ENCODE measurements at regions not wholly inside any gene's neighbourhood (a gene's known extent, or its start where the extent isn't known, plus 50 kb on each side); places are given as distances from the start of the nearest gene placed in this dataset.

DNA sequence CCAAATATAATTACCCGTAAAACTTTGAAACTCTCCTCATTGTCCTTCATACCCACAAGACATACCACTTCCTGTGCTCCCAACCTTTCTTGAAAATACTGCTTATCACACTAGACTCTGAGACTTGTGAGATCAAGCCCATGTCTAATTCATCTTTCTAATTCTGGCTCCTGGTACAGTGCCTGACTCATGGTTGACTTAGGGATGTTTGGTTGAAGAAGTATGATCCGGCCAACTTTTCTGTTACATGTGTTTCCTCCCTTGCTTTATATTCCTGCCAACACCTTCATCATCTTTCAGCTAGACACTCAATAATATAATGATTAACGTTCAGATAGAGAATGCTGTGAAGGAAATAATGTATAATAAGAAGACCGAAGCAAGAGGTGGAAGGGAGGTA lies 58.2 kb downstream of the MEX3B start:
- no peaks in the 10 kb centered on the region for H3K9me3 ChIP-seq (ENCODE audit: low read depth)
- no peaks in the 10 kb centered on the region for H3K27me3 ChIP-seq
- DNase-seq (ENCODE audit: low read depth in 1 of 2, low spot score in 1 of 2) = no peak
- no peaks in the 10 kb centered on the region for H3K36me3 ChIP-seq
- no peak overlapping the region for H3K4me3 ChIP-seq
- H3K4me1 ChIP-seq (ENCODE audit: low read depth) = no peaks in the 10 kb centered on the region
- TF ChIP-seq CTCF (IDR thresholded peaks at IDR 0.05; ENCODE audit: low read depth, low read length) = no peak
- no peak overlapping the region for H3K27ac ChIP-seq

DNA sequence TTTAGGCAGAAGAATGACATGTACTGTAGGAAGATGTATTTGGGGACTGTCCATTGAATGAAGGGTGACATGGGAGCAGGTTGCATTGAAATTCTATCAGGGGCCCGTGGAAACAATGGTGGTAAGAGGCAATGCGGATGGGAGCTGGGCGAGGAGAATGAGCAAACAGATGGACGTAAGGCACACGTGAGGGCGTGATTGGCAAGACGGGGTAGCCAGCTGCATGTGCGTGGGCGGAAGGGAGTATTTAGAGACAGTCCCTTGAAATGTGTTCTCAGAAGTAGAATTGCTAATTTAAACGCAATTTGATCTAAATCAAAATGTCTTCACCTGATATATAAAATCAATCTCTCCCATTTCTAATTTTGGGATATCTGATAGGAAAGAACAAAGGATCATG lies 62.3 kb downstream of the MEX3B start:
- no peak overlapping the region for H3K4me3 ChIP-seq
- no peak for DNase-seq (ENCODE audit: low read depth in 1 of 2, low spot score in 1 of 2)
- no peak overlapping the region for H3K27ac ChIP-seq
- no peaks in the 10 kb centered on the region for H3K4me1 ChIP-seq (ENCODE audit: low read depth)
- no peaks in the 10 kb centered on the region for H3K9me3 ChIP-seq (ENCODE audit: low read depth)
- no peaks in the 10 kb centered on the region for H3K36me3 ChIP-seq
- no peaks in the 10 kb centered on the region for H3K27me3 ChIP-seq
- TF ChIP-seq CTCF (IDR thresholded peaks at IDR 0.05; ENCODE audit: low read depth, low read length) = no peak

- DNase-seq (ENCODE audit: low read depth in 1 of 2, low spot score in 1 of 2) = no peak
- TF ChIP-seq CTCF (IDR thresholded peaks at IDR 0.05; ENCODE audit: low read depth, low read length) = no peak
- H3K27me3 ChIP-seq = no peaks in the 10 kb centered on the region
- no peaks in the 10 kb centered on the region for H3K9me3 ChIP-seq (ENCODE audit: low read depth)
- no peaks in the 10 kb centered on the region for H3K36me3 ChIP-seq
- no peak overlapping the region for H3K27ac ChIP-seq
- H3K4me3 ChIP-seq = no peak overlapping the region
- H3K4me1 ChIP-seq (ENCODE audit: low read depth) = no peaks in the 10 kb centered on the region
Observed at GRCh38 chr15:81982808-81983207, 63.0 kb downstream of the MEX3B start.

GRCh38 chr15:81981908-81982307 lies 63.9 kb downstream of the MEX3B start:
- DNase-seq (ENCODE audit: low read depth in 1 of 2, low spot score in 1 of 2) = no peak
- no peak overlapping the region for H3K4me3 ChIP-seq
- H3K4me1 ChIP-seq (ENCODE audit: low read depth) = no peaks in the 10 kb centered on the region
- H3K36me3 ChIP-seq = no peaks in the 10 kb centered on the region
- H3K27me3 ChIP-seq = no peaks in the 10 kb centered on the region
- H3K9me3 ChIP-seq (ENCODE audit: low read depth) = no peaks in the 10 kb centered on the region
- H3K27ac ChIP-seq = no peak overlapping the region
- TF ChIP-seq CTCF (IDR thresholded peaks at IDR 0.05; ENCODE audit: low read depth, low read length) = no peak

GRCh38 chr15:81977464-81977863 lies 68.4 kb downstream of the MEX3B start:
- Histone ChIP-seq H3K4me1 (ENCODE audit: low read depth) (no peaks in the 10 kb centered on the region), H3K4me3 (no peak overlapping the region), H3K9me3 (ENCODE audit: low read depth) (no peaks in the 10 kb centered on the region), H3K27me3 (no peaks in the 10 kb centered on the region), H3K36me3 (no peaks in the 10 kb centered on the region), H3K27ac (no peak overlapping the region)
- no peak for TF ChIP-seq CTCF (IDR thresholded peaks at IDR 0.05; ENCODE audit: low read depth, low read length)
- no peak for DNase-seq (ENCODE audit: low read depth in 1 of 2, low spot score in 1 of 2)

- Histone ChIP-seq H3K36me3 (no peaks in the 10 kb centered on the region), H3K27ac (no peak overlapping the region), H3K4me1 (ENCODE audit: low read depth) (no peaks in the 10 kb centered on the region), H3K9me3 (ENCODE audit: low read depth) (no peaks in the 10 kb centered on the region), H3K27me3 (no peaks in the 10 kb centered on the region), H3K4me3 (no peak overlapping the region)
- no peak for DNase-seq (ENCODE audit: low read depth in 1 of 2, low spot score in 1 of 2)
- TF ChIP-seq CTCF (IDR thresholded peaks at IDR 0.05; ENCODE audit: low read depth, low read length) = no peak
Observed at GRCh38 chr15:81968691-81969090, 77.1 kb downstream of the MEX3B start.

Measured in cardiac muscle cell (in vitro differentiated cells and primary cell).